ENCODE measurements at regions not wholly inside any gene's neighbourhood (a gene's known extent, or its start where the extent isn't known, plus 50 kb on each side); places are given as distances from the start of the nearest gene placed in this dataset.

GRCh38 chr10:16348891-16349290 is 87.9 kb upstream of the PTER start:
- TF ChIP-seq, protein P1, sequence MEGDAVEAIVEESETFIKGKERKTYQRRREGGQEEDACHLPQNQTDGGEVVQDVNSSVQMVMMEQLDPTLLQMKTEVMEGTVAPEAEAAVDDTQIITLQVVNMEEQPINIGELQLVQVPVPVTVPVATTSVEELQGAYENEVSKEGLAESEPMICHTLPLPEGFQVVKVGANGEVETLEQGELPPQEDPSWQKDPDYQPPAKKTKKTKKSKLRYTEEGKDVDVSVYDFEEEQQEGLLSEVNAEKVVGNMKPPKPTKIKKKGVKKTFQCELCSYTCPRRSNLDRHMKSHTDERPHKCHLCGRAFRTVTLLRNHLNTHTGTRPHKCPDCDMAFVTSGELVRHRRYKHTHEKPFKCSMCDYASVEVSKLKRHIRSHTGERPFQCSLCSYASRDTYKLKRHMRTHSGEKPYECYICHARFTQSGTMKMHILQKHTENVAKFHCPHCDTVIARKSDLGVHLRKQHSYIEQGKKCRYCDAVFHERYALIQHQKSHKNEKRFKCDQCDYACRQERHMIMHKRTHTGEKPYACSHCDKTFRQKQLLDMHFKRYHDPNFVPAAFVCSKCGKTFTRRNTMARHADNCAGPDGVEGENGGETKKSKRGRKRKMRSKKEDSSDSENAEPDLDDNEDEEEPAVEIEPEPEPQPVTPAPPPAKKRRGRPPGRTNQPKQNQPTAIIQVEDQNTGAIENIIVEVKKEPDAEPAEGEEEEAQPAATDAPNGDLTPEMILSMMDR (conservative IDR thresholded peaks at IDR 0.05; ENCODE audit: low read length), result no peak
- H3K4me3 ChIP-seq (ENCODE audit: low read length), result no peak overlapping the region
- no peak for DNase-seq (ENCODE audit: low read depth)

DNA sequence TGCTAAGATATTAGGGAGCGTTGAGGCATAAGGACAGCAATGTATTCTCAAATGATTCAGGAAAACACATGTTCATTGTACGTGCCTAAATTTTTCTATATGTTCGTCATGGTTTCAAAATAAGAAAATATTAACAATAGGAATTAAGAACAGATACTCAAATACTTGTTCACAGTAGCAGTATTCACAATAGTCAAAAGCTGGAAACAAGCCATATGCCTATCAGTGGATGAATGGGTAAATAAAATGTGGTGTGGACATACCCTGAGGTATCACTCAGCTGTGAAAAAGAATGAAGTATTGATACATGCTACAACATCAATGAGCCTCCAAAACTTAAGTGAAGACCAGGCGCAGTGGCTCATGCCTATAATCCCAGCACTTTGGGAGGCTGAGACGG is 84.7 kb upstream of the PTER start:
- TF ChIP-seq, protein P1 (conservative IDR thresholded peaks at IDR 0.05; ENCODE audit: low read length), result no peak
- DNase-seq (ENCODE audit: low read depth), result no peak
- no peak overlapping the region for H3K4me3 ChIP-seq (ENCODE audit: low read length)

GRCh38 chr10:16360001-16360400 is 76.8 kb upstream of the PTER start:
- TF ChIP-seq, protein P1 (conservative IDR thresholded peaks at IDR 0.05; ENCODE audit: low read length), result no peak
- no peak overlapping the region for H3K4me3 ChIP-seq (ENCODE audit: low read length)
- DNase-seq (ENCODE audit: low read depth), result no peak

- TF ChIP-seq, protein P1 (conservative IDR thresholded peaks at IDR 0.05; ENCODE audit: low read length), result no peak
- no peak for DNase-seq (ENCODE audit: low read depth)
- no peak overlapping the region for H3K4me3 ChIP-seq (ENCODE audit: low read length)
Observed at GRCh38 chr10:16360425-16360824, 76.4 kb upstream of the PTER start.

- no peak overlapping the region for H3K4me3 ChIP-seq (ENCODE audit: low read length)
- TF ChIP-seq, protein P1 (conservative IDR thresholded peaks at IDR 0.05; ENCODE audit: low read length), result no peak
- DNase-seq (ENCODE audit: low read depth), result no peak
Observed at GRCh38 chr10:16361086-16361485, 75.7 kb upstream of the PTER start.

- no peak for DNase-seq (ENCODE audit: low read depth)
- no peak overlapping the region for H3K4me3 ChIP-seq (ENCODE audit: low read length)
- TF ChIP-seq, protein P1 (conservative IDR thresholded peaks at IDR 0.05; ENCODE audit: low read length), result no peak
Observed at GRCh38 chr10:16363741-16364140, 73.1 kb upstream of the PTER start.

DNA sequence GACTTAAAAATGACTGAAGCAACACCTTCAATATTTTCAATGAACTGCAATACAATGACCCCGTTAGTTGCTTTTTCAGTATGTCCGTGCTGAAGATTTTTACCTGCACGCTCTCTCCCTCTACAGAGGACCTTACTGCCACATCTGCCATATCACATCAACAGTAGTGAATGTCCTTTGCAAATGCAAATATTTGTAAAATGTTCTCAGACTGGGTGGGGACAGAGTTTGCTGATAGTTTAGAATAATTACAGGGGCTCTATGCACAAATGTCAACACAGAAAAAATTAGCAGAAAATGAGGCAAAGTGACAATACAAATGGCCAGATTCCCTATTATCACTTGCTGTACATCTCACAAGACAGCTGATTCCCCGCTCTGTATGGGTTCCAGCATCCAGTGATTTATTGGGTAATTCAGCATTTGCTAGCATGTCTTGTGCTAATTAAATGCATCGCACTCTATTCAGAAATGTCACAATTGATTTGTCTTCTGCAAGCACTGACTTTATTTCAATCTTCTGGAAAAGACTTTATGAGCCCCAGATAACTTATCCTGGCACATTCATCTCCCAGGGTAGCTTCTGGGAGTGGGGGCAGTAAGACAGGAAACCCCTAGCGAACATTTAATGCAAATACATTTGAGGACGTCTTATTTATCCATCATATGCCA is 69.1 kb upstream of the PTER start:
- TF ChIP-seq, protein P1 (conservative IDR thresholded peaks at IDR 0.05; ENCODE audit: low read length), result no peak
- no peak for DNase-seq (ENCODE audit: low read depth)
- no peak overlapping the region for H3K4me3 ChIP-seq (ENCODE audit: low read length)
